NCI-H128 (cell line): ENCODE measurements at regions not wholly inside any gene's neighbourhood (a gene's known extent, or its start where the extent isn't known, plus 50 kb on each side); places are given as distances from the start of the nearest gene placed in this dataset.
"Not testable (repeated sequence)": the region's sequence is repeated elsewhere in the genome, so short reads cannot be mapped to it uniquely, and the experiment has no call there.

ENCODE experiments used
- DNase-seq: peaks from one replicate; lab custom pipeline; 2025; ENCODE audit not compliant: unreplicated experiment; lab: John Stamatoyannopoulos, UW

GRCh38 chr7:17437586-17437985 is 139.1 kb downstream of the AHR start:
- DNase-seq, result no peak

DNA sequence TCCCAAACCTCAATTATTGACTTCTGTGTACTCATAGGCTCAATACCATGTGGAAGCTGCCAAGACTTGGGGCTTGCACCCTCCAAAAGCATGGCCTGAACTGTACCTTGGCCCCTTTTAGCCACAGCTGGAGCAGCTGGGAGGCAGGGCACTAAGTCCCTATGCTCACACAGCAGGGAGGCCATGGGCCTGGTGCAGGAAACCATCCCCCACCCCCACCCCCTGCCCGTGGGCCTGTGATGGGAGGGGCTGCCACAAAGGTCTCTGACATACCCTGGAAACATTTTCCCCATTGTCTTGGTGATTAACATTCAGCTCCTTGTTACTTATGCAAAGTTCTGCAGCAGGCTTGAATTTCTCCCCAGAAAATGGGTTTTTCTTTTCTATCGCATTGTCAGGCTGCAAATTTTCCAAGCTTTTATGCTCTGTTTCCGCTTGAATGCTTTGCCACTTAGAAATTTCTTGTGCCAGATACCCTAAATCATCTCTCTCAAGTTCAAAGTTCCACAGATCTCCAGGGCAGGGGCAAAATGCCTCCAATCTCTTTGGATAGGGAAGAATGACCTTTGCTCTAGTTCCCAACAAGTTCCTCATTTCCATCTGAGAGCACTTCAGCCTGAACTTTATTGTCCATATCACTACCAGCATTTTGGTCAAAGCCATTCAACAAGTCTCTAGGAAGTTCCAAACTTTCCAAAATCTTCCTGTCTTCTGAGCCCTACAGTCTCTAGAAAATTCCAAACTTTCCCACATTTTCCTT is 141.8 kb downstream of the AHR start:
- not testable (repeated sequence) for DNase-seq

- DNase-seq, result no peak
These were observed 142.4 kb downstream of the AHR start for GRCh38 chr7:17440831-17441230.

DNA sequence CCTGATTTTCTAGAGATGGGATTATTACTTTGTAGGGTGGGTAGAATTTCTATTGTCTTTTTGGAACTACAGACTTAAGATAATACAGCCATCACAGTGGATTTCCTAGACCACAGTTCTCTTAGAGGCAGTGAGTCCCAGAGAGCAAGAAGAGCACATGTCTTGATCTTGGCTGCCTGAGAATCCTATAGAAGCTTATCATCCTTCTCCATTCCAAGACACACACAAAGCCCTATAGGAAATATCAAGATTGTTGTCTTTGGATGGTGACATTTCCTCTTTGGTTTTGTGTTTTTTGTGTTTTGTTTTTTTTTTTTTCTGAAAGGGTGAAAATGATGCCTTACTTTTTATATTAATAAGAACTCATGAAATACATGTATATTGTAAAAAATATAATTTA is 143.1 kb downstream of the AHR start:
- DNase-seq, result no peak

GRCh38 chr7:17444151-17444550 is 145.7 kb downstream of the AHR start:
- DNase-seq, result no peak

- DNase-seq, result no peak
These were observed 146.2 kb downstream of the AHR start for GRCh38 chr7:17444673-17445072.

- DNase-seq, result no peak
These were observed 147.9 kb downstream of the AHR start for GRCh38 chr7:17446340-17446739.

- no peak for DNase-seq
These were observed 149.5 kb downstream of the AHR start for GRCh38 chr7:17447728-17448478.

GRCh38 chr7:17448479-17449423 is 150.3 kb downstream of the AHR start:
- DNase-seq, result no peak

- DNase-seq, result no peak
These were observed 158.1 kb downstream of the AHR start for GRCh38 chr7:17456541-17456940.

DNA sequence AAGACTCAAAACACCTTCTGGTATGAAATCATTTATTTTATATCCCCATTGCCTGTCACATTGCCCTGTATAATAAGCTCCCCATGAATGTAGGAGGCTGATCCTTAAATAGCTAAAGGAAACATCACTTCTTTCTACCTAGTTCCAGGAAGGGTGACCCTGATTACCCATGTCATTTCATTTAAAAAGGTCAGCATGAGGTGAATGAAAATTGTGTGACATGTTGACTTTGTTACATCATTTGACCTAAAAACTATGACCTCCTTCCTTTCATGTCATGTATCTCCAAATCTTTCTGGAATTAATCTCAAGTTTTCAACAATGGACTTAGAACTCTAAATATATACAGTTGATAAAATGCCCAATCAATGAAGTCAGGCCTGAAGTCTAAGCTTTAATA is 161.5 kb downstream of the AHR start:
- DNase-seq, result no peak

GRCh38 chr7:17460665-17461064 is 162.2 kb downstream of the AHR start:
- DNase-seq, result no peak

GRCh38 chr7:17462131-17462631 is 163.7 kb downstream of the AHR start:
- DNase-seq, result no peak

- no peak for DNase-seq
These were observed 165.1 kb downstream of the AHR start for GRCh38 chr7:17463511-17464085.

- no peak for DNase-seq
These were observed 167.8 kb downstream of the AHR start for GRCh38 chr7:17466216-17466615.

DNA sequence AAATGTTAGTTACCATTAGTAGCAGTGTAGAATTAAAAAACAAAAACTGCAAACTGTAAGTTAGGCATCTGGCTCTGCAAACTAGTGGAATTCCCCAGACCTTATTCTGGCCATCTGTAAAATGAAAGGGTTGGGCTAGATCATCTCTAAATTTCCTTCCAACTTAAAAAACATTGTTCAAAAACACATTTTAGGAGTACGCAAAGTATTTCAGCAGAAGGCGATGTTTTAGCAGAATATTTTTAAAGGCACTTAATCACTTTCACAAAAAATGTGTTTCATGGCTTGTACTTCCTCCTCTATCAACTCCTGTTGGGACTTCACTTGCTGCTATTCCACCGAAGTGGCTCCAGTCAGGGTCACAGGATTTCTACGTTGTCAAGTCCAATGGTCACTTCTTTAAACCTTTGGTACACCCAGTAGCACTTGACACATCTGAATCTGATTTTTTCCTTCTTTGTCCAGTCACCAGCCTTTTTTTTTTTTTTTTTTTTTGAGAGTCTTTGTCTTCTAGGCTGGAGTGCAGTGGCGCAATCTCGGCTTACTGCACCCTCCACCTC is 169.0 kb downstream of the AHR start:
- no peak for DNase-seq

DNA sequence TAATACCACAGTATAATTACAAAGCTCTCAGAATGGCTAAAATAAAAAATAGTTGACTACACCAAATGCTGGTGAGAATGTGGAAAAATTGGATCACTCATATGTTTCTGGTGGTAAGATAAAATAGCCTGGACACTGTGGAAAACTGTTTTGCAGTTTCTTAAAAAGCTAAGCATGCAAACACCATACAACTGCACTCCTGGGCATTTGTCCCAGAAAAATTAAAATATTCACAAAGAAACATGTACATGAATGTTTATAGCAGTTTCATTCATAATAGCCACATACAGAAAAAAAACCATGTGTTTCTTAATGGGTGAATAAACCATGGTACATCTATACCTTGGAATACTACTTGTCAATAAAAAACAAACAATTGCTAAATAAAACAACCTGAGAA is 172.9 kb downstream of the AHR start:
- DNase-seq, result no peak

- no peak for DNase-seq
These were observed 174.1 kb downstream of the AHR start for GRCh38 chr7:17472518-17472917.

DNA sequence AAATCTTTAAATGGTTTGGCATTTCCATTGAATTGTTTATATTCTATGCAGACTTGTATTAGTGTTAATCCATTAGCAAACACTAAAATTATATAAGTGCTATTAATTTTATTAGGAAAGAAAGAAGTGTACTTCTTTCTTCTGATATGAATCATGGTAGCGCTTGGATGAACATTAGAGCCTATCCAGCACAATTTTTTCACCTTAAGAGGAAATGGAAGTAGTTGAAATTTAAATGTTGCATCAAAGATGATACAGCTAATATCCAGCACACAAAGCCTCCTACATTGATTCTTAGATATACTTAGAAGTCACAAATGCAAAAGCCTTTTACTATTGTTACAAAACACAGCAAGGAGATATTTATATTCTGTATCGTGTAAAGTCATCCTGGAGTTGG is 174.5 kb downstream of the AHR start:
- no peak for DNase-seq

GRCh38 chr7:17474724-17475344 is 176.4 kb downstream of the AHR start:
- no peak for DNase-seq
